ENCODE measurements at regions not wholly inside any gene's neighbourhood (a gene's known extent, or its start where the extent isn't known, plus 50 kb on each side); places are given as distances from the start of the nearest gene placed in this dataset.
"Not testable (repeated sequence)": the region's sequence is repeated elsewhere in the genome, so short reads cannot be mapped to it uniquely, and the experiment has no call there.

DNA sequence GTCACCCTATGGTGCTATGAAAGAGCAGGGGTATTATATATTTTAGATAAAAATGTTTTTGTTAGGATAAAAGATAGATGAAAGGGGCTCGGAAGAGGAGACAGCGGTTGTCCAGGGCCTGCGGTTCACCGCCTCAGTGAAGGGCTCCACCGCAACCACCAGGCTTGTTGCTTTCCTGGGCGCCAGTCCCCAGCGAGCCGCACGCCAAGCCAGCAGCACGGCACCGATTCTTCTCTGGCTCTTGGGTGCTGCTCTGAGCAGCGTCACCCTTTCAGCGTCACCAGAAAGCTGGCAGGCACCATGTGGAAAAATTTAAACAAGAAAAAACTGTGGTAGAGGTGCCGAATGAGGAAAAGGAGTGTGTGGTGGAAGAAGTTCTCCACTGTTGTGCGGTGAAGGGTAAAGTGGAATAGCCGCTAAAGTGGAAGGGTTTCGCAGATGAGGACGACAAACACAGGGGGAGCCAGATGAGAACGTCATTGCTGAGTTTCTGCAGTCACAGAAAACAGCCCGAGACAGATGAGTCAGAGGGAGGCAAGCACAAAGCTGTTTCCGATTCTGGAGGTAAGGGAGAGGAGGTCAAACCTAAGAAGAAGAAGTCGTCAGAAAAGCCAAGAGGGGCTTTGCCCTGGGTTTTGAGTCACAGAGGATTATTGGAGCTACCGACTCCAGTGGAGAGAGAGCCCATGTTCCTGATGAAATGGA, 569.2 kb downstream of the ZBBX start:
- no peak for FAIRE-seq

DNA sequence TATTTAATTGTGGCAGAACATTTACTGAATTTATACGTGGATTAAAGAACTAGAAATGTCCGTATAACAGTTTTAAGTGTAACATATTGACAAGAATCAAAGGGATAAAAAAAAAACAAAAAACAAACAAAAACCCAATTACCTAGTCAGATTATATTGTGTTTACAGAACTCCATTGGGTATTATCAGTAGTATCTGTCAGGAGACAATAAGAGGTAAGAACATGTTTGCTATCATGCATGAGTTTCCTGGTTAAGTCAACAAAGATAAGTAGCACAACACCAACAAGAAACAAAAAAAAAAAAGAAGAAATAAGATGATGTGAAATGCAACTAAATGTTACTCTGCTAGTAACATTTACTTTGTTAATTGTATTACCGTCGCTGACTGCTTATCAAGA, 570.6 kb downstream of the ZBBX start:
- no peak for FAIRE-seq

DNA sequence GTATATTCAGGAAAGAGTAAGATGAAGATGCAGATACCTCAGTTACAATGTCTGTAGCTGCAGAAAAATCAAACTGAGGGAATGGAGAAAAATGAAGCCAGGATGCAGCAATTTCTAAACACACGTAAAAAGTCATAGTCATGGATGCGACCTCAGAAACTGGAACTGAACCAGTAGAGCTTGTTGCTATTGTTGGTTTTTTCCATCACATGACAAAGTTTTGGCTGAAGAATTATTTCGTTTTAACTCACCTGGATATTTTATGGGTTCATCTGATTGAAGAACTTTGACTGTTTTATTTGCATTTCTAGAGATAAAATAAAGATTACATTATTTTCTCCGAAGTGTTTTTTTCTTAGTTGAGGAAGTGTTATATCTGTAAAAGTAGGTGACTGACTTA, 591.2 kb downstream of the ZBBX start:
- no peak for FAIRE-seq

DNA sequence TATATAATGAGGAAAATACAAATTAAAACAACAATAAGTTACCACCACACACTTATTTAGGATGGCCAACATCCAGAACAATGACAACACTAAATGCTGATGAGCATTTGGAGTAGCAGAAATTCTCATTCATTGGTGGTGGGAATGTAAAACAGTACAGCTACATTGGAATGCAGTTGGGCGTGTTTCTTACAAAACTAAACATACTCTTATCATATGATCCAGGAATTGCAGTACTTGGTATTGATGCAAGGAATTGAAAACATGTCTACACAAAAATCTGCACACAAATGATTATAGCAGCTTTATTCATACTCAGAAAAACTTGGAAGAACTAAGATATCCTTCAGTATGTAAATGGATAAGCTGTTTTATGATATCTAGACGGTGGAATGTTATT, 594.2 kb downstream of the ZBBX start:
- no peak for FAIRE-seq

DNA sequence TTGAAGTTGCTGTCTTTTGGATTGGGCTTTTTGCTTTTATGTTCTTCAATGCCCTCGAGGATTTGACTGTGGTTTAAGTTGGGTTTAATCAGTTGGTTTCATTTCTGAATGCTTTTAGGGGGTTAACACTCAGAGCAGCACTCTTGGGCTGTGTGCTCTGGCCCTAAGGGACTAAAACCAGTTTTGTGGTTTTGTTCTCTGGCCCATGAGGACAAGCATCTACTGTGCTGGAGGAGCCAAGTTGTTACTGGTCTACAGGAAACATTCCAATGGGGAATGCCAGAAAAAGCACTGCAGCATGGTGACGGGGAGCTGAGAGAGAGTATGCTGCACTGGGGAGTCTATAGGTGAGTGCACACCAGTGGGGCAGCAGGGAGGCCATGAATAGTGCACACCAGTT, 596.9 kb downstream of the ZBBX start:
- no peak for FAIRE-seq

DNA sequence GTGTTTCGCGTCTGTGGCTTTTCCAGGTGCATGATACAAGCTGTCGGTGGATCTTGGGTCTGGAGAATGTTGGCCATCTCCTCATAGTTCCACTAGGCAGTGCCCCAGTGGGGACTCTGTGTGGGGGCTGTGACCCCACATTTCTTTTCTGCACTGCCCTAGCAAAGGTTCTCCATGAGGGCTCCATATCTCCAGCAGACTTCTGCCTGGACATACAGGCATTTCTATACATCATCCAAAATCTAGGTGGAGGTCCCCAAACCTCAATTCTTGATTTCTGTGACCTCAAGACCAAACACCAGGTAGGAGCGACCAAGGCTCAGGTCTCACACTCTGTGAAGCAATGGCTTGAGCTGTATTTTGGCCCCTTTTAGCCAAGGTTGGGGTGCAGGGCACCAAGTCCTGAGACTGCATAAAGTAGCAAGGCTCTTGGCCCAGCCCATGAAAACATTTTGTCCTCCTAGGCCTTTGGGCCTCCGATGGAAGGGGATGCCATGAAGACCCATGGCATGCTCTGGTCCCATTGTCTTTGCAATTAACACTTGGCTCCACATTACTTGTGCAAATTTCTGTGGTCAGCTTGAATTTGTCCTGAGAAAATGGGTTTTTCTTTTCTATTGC, 615.3 kb downstream of the ZBBX start:
- no peak for FAIRE-seq

DNA sequence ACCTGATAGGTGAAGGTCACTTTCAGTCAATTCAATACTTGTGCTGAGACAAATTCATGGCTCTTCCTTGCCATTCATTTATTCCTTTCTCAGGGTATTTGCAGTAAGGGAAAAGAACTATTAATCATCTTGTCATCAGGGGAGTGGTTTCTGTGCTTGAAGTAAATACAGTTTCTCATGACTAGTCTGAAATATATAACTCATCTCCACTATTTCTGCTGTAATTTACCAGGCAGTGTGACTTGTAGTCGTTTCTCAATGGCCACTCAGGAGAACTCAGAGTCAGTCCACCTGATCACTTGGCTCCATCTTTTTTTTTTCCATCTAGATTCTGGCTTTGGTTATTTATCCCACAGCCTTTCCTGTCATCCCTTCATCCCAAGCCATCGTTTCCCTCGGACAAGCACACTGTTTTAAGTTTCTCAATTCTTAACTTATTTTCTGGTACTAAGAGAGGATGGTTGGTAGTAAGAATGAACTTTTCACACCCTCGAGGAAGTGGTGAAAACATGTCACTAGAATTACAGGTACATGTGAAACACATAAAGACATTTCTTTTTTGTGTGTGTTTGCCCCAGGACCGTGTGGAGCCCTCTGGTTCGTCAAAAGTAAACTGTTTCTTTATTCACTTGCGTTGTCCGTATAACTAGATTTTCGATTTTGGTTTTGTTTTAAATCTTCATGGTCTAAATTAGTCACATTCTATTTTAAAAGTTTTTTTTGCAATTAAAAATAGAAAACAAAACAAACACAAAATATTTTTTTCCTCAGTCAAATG, 620.2 kb downstream of the ZBBX start:
- no peak for FAIRE-seq

DNA sequence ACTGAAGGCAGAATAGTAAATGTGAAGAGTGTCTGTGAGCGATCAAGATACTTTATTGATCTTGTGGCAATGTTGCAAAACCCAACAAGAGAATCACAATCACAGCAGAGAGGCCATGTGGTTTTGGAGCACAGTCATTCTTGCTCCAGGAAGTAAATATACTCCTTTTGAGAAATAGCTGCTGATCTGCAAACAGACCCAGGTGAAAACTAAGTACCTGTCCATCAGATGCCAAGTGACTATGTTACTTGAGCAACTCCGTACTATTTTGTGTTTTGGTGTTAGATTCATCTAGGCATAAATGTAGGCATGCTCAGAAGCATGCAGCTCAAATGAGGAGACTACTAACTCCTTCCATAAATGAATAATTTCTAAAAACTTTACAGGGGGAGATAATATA, 627.9 kb downstream of the ZBBX start:
- FAIRE-seq, result no peak

DNA sequence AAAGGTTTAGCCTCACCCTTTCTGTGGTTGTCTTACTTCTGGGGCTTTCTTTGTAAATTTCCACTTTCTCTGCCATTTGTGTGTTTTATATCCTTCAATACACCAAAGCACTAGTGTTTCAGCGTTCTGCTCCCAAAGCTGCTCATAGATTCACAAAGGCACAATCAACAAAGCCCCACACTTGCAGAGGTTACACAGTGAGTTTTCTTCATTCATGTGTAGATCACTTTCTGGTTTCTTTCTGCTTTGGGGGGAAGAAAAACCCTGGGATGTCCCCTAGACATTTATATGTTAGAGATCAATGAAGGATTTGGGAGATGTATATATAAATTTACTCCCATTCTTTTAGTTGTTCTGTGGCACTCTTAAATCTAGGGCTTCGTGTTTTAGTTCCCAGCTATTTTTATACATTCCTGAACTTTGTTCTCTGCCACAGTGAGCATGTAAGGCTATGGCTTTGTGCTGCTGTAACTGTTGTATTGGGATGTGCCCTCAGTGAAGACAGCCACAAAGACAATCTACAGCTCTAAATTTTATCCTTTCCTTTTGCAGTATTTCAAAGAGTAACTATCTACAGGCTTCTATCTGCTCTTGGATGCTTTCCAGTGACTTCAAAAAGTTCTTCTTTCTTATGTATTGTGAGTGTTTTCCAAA, 636.5 kb downstream of the ZBBX start:
- FAIRE-seq, result no peak

DNA sequence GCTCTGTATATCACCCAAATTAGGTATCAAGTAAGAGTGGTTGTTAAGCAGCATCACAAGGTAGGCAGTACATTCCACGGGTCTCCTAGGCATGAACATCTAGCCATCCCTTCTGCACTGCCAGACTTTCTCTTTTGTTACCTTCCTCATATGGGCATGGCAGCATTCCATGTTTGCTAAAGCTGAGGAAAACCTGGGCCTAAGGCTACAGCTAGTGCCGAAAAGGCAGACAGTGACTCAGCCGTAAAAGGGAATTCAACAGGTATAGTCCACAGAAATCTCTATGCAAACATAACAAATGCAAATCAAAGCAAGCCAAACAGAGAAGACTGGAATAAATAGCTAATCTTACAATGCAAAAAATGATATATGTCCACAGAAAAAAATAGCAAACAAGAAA, 645.4 kb downstream of the ZBBX start:
- no peak for FAIRE-seq

DNA sequence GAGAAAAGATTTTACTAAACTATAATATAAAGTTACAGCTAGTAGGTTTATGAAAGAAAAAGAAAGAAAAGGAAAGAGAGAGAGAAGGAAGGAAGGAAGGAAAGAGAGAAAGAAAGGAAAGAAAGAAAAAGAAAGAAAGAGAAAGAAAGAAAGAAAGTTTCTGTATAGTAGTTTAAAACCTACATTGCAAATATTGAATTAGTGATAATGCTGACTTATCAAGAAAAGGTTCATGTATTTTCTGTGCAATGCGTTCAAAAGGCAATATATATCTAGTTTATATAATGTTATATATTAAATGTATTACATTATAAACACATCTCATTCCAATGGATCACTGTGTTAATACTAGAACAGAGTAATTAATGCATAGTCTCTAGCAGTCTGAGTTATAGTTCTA, 648.4 kb downstream of the ZBBX start:
- FAIRE-seq, result no peak

DNA sequence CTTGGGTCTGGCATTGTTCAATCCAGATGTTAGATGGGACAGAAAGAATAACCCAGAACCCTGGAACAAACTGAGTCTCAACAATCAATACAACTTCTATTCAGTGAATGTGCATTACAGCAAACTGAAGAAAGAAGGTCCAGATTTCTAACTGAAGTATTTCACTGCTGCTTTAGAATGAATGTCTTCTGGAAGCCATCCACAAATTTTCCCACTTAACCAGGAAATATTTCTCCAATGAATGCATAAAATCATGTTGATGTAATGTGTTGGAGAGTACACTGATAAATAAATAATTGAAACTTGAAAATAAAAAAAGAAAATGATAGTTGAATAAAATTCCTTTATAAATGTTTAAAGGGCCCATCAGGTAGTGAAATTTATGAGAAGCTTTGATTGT, 658.6 kb downstream of the ZBBX start:
- FAIRE-seq, result no peak

DNA sequence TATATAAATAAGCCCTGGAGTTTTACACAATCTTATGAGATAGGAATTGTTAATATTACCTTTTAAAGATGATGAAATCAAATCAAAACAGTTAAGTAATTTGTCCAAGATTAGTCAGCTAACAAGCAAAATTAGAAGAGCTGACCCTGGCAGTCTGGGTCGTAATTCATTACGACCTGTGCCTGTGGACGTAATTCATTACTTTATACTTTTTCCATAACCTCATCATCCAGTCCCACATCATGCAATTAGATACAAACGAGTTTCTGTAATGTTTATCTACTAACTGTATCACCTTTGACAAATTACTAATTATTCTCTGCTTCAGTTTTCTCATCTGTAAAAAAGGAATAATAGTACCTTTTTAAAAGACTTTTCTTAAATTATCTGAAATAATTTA, 665.9 kb downstream of the ZBBX start:
- FAIRE-seq, result no peak

DNA sequence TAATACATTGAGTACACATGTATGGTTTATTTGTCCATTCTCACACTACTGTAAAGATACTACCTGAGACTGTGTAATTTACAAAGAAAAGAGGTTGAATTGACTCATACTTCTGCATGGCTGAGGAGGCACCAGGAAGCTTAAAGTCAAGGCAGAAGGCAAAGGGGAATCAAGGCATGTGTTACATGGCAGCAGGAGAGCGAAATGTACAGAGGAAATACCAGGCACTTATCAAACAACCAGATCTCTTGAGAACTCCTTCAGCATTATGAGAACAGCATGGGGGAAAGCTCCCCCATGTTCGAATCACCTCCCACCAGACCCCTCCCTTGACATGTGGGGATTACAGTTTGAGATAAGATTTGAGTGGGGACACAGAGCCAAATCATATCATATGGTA, 666.3 kb downstream of the ZBBX start:
- no peak for FAIRE-seq

DNA sequence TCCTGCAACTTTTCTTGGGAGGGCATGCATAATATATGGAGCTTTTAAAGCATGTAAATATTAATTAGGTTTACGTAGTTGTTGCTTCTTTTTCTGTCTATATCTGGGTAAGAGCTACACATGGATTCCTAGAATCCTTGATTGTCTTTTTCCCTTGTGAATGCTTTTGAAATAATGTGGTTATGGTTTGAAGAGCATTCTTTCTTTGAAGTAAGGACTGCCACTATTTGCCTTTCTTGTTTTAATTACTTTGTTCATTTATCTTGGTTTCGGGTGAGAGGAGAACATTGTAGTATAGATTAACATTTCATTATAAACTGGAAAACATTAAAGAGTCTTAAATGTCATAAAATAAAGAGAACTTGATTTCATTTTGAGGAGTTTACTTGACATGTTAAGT, 674.0 kb downstream of the ZBBX start:
- no peak for FAIRE-seq

DNA sequence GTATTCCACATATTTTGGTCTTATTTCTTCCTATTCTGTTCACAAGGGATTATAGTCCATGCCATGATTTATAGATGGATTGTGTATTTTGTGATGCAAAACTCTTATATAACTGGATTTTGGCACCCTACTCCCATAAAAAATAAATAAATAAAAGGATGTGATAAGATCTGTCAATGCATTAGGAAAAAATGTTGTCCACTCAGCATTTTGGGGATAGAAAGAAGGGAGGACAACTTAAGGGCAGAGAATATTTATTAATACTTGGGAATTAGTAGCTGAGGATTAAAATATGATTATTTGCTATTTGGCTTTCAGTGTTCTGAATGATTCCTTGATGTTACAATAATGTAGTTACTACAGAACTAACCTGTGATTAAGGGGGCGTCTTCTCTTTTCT, 682.6 kb downstream of the ZBBX start:
- FAIRE-seq, result no peak

DNA sequence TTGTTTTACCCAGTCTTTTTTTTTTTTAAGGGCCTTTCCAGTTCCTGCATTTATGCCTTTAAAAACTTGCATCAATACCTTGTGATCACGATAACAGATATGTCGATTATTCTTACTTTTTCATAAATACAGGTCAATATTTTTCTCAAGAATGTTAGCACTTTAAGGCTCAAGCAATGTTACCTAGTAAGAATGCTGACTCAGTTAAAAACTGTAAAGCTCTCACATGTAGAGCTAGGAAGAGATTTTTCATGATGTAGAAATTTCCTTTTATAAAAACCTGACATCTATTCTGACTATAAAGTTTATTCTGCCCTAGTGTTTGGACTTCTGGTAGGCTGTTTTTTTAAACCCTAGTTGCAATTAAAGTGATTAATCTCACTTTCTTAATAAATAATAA, 684.0 kb downstream of the ZBBX start:
- FAIRE-seq, result no peak

DNA sequence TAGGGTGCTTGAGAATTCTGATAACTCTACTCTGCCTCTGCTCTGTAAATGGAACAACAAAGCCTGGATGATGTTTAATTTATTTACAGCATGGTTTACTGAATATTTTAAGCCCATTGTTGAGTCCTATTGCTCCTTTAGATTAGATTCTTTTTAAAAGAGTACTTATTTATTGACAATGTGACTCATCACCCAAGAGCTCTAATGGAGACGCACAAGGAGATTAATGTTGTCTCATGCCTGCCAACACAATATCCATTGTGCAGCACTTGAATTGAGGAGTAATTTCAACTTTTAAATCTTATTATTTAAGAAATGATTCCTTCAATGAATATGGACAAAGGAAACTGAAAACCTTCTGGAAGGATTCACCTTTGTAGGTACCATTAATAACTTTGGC, 691.4 kb downstream of the ZBBX start:
- FAIRE-seq, result no peak

DNA sequence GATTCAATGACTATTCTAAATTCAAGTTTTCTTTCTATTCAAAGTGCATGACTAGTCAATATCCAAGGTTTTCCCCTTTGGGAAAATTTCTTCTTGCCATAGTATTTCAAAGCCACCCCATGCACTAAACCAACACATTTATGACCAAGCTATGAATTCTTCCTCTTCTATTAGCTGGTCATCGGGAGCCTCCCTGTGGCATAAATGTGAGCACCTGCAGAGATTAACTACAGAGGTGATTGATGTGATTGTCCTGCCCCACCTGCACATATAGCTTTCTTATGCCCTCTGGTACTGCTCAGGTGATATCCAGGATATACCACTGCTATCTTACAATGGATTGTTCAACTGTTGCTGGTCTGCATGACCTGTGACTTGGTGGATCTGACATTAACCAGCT, 694.9 kb downstream of the ZBBX start:
- no peak for FAIRE-seq

DNA sequence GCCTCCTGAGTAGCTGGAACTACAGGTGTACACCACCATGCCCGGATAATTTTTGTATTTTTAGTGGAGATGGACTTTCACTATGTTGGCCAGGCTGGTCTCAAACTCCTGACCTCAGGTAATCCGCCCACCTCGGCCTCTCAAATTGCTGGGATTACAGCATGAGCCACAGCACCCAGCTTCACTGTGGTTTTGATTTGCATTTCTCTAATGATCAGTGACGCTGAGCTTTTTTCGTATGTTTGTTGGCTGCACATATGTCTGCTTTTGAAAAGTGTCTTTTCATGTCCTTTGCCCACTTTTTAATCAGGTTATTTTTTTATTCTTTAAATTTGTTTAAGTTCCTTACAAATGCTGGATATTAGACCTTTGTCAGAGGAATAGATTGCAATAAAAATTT, 696.0 kb downstream of the ZBBX start:
- not testable (repeated sequence) for FAIRE-seq

DNA sequence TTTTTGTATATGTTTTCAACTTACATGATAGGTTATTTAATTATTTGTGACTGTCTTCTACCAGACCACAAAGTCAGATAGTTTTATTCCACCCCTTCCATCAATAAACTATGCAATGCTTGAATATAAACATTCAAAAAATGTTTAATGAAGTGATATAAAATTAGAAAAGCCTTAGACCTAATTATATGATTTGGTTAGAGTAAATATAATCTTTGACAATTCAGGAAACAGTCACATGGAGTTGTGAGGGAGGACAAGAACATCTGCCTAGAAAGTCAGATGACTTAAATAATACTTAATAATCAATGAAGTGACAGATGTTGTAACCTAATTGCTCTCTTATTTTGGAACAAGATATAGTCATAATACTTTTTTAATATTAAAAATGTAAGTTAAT, 710.3 kb downstream of the ZBBX start:
- FAIRE-seq, result no peak

DNA sequence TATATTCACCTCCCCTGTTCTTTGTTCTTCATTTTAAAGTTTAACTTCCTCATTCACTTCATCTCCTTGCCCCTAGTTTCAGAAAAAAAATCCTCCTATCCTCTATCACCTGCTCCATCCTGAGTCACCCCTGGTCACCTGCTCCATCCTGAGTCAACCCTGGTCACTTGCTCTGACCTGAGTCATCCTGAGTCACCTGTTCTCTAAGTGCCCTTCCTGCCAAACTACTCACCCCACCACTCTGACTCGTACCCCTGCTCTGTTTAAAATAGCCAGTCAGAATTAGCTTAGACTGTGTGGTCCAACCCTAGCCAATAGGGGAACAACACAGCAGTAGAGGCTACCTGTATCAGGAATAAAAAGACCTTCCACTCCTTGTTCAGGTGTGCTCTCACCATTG, 716.9 kb downstream of the ZBBX start:
- FAIRE-seq, result no peak

DNA sequence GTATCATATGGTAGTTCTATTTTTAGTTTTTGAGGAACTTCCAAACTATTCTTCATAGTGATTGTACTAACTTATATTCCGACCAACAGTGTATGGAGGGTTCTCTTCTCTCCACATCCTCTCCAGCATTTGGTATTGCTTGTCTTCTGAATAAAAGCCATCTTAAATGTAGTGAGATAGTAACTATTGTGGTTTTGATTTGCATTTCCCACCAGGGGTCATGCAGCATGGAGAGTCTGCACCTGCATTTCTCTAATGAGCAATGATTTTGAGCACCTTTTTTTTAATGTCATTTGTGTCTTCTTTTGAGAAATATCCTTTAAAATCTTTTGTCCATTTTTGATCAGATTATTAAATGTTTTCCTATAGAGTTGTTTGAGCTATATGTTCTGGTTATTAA, 718.5 kb downstream of the ZBBX start:
- no peak for FAIRE-seq

DNA sequence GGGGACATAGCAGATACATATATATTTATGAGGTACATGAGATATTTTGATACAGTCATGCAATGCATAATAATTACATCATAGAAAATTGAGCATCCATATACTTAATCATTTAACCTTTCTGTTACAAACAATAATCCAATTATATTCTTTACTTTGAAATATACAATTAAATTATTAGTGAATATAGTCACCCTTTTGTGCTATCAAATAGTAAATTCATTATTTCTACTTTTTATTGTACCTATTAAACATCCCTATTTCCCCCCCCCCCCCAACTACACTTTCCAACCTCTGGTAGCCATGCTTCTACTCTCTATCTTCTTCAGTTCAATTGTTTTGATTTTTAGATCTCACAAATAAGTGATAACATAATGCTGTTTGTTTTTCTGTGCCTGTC, 719.1 kb downstream of the ZBBX start:
- no peak for FAIRE-seq

All from TTC549 (cell line).